ENCODE measurements at regions not wholly inside any gene's neighbourhood (a gene's known extent, or its start where the extent isn't known, plus 50 kb on each side); places are given as distances from the start of the nearest gene placed in this dataset.

DNA sequence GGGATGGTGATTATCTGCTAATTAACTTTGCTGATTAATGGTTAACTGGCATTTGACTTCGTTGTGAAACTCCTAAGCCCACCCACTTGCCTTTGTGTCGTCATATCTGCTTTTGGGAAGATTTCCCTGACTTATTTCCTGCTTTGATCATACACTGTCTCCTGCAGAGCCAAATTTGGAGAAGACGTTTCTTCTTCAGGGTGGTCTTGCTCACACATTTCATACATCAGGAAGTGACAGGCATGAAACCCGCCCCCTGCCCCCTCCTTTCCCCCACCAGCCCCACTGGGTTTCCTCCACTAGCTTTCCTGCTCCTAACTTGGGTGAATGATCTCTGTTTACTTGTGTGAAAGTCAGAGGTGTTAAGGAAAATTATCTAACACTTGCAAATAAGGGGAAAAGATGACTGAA, 300.1 kb downstream of the TSN start:
- Histone ChIP-seq H3K27me3 (ENCODE audit: insufficient read depth, low read depth) (peaks cover 17% of the 10 kb centered on the region; the same call in 1 of the 2 replicates), H3K9me3 (ENCODE audit: insufficient read depth, low read depth) (no peaks in the 10 kb centered on the region), H4K20me1 (ENCODE audit: insufficient read depth) (no peaks in the 10 kb centered on the region), H3K79me2 (ENCODE audit: low read depth) (no peaks in the 10 kb centered on the region), H3K9me2 (ENCODE audit: insufficient read depth) (no peaks in the 10 kb centered on the region), H3K4me1 (replicated peaks; ENCODE audit: insufficient read depth) (no peaks in the 10 kb centered on the region), H3K4me3 (no peak overlapping the region), H3F3A (ENCODE audit: insufficient read depth, low read depth) (no peaks in the 10 kb centered on the region), H3K27ac (no peak overlapping the region), H3K4me2 (no peak overlapping the region), H2AFZ (no peak overlapping the region), H3K36me3 (ENCODE audit: low read depth) (no peaks in the 10 kb centered on the region)
- BruUV-seq (replicated peaks): no TSS peak
- DNase-seq: peak in 1 of 2 experiments; percentile 11
- ChIA-PET CTCF (no interaction called here), POLR2A (ENCODE audit: unreplicated experiment) (no interaction called here)
- intact Hi-C loops (cut with micrococcal nuclease; ENCODE audit: unreplicated experiment): no loop called here
- TF ChIP-seq, protein P1, sequence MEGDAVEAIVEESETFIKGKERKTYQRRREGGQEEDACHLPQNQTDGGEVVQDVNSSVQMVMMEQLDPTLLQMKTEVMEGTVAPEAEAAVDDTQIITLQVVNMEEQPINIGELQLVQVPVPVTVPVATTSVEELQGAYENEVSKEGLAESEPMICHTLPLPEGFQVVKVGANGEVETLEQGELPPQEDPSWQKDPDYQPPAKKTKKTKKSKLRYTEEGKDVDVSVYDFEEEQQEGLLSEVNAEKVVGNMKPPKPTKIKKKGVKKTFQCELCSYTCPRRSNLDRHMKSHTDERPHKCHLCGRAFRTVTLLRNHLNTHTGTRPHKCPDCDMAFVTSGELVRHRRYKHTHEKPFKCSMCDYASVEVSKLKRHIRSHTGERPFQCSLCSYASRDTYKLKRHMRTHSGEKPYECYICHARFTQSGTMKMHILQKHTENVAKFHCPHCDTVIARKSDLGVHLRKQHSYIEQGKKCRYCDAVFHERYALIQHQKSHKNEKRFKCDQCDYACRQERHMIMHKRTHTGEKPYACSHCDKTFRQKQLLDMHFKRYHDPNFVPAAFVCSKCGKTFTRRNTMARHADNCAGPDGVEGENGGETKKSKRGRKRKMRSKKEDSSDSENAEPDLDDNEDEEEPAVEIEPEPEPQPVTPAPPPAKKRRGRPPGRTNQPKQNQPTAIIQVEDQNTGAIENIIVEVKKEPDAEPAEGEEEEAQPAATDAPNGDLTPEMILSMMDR (conservative IDR thresholded peaks at IDR 0.05): no peak
- no peak for TF ChIP-seq EZH2 (IDR thresholded peaks at IDR 0.05; ENCODE audit: low read depth)

DNA sequence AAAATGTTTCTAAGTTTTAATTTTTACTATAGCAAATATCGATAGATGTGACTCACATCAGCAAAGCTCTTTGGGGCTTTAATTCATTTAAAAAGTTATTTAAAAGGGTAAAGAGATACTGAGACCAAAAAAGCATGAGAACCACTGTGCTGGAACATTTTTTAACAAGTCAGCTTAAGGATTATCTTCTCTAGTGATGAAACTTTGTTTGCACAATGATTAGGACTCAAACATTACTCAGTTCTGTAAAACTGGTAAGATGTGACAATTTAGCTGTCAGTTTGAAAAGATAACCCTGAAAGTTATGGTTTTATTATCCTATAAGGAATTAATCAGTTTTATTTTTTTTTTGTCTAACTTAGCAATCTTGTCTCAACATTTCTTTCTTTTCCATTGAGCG, 301.4 kb downstream of the TSN start:
- TF ChIP-seq EZH2 (IDR thresholded peaks at IDR 0.05; ENCODE audit: low read depth): no peak
- TF ChIP-seq, protein P1 (conservative IDR thresholded peaks at IDR 0.05): no peak
- Histone ChIP-seq H3K9me2 (ENCODE audit: insufficient read depth) (no peaks in the 10 kb centered on the region), H3K9me3 (ENCODE audit: insufficient read depth, low read depth) (no peaks in the 10 kb centered on the region), H3K4me1 (replicated peaks; ENCODE audit: insufficient read depth) (no peaks in the 10 kb centered on the region), H3K36me3 (ENCODE audit: low read depth) (no peaks in the 10 kb centered on the region), H4K20me1 (ENCODE audit: insufficient read depth) (no peaks in the 10 kb centered on the region), H3K4me3 (no peak overlapping the region), H2AFZ (no peak overlapping the region), H3F3A (ENCODE audit: insufficient read depth, low read depth) (no peaks in the 10 kb centered on the region), H3K27ac (no peak overlapping the region), H3K79me2 (ENCODE audit: low read depth) (no peaks in the 10 kb centered on the region), H3K4me2 (no peak overlapping the region), H3K27me3 (ENCODE audit: insufficient read depth, low read depth) (peaks cover 15% of the 10 kb centered on the region)
- ChIA-PET POLR2A (ENCODE audit: unreplicated experiment) (no interaction called here), CTCF (interaction anchor here (0.6 kb wide), 1 partner anchor 15 kb away, joined by 10 read pairs; no protein-coding TSS in a partner anchor)
- peak in 1 of 2 experiments; percentile 30 for DNase-seq
- no TSS peak for BruUV-seq (replicated peaks)
- intact Hi-C loops (cut with micrococcal nuclease; ENCODE audit: unreplicated experiment): no loop called here

DNA sequence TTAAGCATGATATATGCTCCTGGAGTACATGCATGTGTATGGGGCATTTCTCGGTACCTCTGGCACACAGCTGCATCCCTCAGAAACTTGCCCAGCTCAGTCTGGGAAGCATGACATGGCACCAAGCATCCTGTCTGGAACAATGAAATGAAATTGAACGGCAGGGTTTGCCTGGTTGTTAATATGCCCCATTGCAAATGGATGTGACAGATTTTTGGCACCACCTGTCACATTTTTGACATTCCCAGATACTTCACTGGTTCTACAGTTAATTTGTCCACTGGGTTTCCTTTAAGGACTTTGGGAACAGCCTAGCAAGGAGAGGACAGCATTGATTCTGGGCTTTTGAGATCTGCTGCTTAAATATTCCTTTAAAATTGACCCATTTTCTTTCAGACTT, 305.8 kb downstream of the TSN start:
- POLR2A ChIA-PET (ENCODE audit: unreplicated experiment): no interaction called here
- peak in 1 of 2 experiments; percentile 33 for DNase-seq

More for the DNA sequence above, 305.8 kb downstream of the TSN start:
- no peaks in the 10 kb centered on the region for H3F3A ChIP-seq (ENCODE audit: insufficient read depth, low read depth)
- CTCF ChIA-PET: no interaction called here
- no TSS peak for BruUV-seq (replicated peaks)
- H4K20me1 ChIP-seq (ENCODE audit: insufficient read depth): no peaks in the 10 kb centered on the region
- intact Hi-C loops (cut with micrococcal nuclease; ENCODE audit: unreplicated experiment): no loop called here
- no peak overlapping the region for H3K4me2 ChIP-seq
- no peaks in the 10 kb centered on the region for H3K79me2 ChIP-seq (ENCODE audit: low read depth)
- no peak overlapping the region for H2AFZ ChIP-seq
- TF ChIP-seq, protein P1 (conservative IDR thresholded peaks at IDR 0.05): no peak
- no peak for TF ChIP-seq EZH2 (IDR thresholded peaks at IDR 0.05; ENCODE audit: low read depth)
- H3K9me3 ChIP-seq (ENCODE audit: insufficient read depth, low read depth): no peaks in the 10 kb centered on the region
- no peaks in the 10 kb centered on the region for H3K4me1 ChIP-seq (replicated peaks; ENCODE audit: insufficient read depth)
- H3K4me3 ChIP-seq: no peak overlapping the region
- no peaks in the 10 kb centered on the region; the same call in 1 of the 2 replicates for H3K27me3 ChIP-seq (ENCODE audit: insufficient read depth, low read depth)
- no peak overlapping the region for H3K27ac ChIP-seq
- H3K36me3 ChIP-seq (ENCODE audit: low read depth): no peaks in the 10 kb centered on the region
- no peaks in the 10 kb centered on the region for H3K9me2 ChIP-seq (ENCODE audit: insufficient read depth)

All from PC-9 (cell line).